ENCODE measurements at regions not wholly inside any gene's neighbourhood (a gene's known extent, or its start where the extent isn't known, plus 50 kb on each side); places are given as distances from the start of the nearest gene placed in this dataset.

DNA sequence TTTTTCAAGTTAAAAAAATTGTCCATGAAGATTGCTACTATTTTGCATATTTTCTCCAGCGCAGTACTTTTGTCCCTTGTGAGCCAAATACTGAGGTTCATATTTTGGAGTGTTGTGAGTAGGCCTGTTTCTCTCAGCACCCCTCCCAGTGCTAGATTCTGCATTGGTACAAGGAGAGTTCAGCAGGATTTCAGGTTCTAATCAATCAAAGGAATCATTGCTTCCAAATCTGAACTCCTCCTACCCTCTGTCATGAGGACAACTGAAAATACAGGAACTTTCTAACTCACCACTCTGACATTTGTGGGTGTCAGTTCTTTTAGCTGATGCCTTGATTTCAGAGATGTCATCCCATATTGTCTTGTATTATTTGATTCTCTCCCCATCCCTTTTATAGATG, 299.9 kb downstream of the FZD1 start:
- Histone ChIP-seq H3K9me1 (ENCODE audit: control insufficient read depth, insufficient read depth, low read length) (no peaks in the 10 kb centered on the region), H3K27ac (ENCODE audit: extremely low read depth, low read depth, low read length) (no peak overlapping the region), H3K4me2 (ENCODE audit: insufficient read depth, low read length) (no peak overlapping the region), H3K9ac (ENCODE audit: insufficient read depth in 1 of 2, low read depth in 2 of 2, low read length in 2 of 2) (no peak overlapping the region), H3K79me2 (ENCODE audit: control insufficient read depth, insufficient read depth, low read length) (no peaks in the 10 kb centered on the region), H3K36me3 (ENCODE audit: control insufficient read depth, insufficient read depth, low read length) (no peaks in the 10 kb centered on the region), H3K27me3 (ENCODE audit: control insufficient read depth in 2 of 2, insufficient read depth in 2 of 2, low read length in 2 of 2) (peaks cover 0 to 14% of the 10 kb centered on the region in 2 experiments; a peak in 2 of 5 replicates), H3K9me3 (replicated peaks; ENCODE audit: control insufficient read depth, insufficient read depth, low read depth, low read length) (no peaks in the 10 kb centered on the region), H3K4me3 (no peak overlapping the region), H4K20me1 (replicated peaks; ENCODE audit: control insufficient read depth, insufficient read depth, low read length) (no peaks in the 10 kb centered on the region), H3K4me1 (replicated peaks in 1 of 2; ENCODE audit: control insufficient read depth in 2 of 2, insufficient read depth in 2 of 2, low read length in 2 of 2) (no peaks in the 10 kb centered on the region), H2AFZ (ENCODE audit: low read depth, low read length) (no peak overlapping the region)
- POLR2A ChIA-PET, result interaction anchor here (0.6 to 1.2 kb wide), 2 partner anchors 9 to 806 kb away, joined by 3 read pairs; no protein-coding TSS in a partner anchor
- TF ChIP-seq NFIC (IDR thresholded peaks at IDR 0.05) (no peak), AFF4 (CRISPR knock-in tag; IDR thresholded peaks at IDR 0.05) (no peak), MIER1 (IDR thresholded peaks at IDR 0.05; ENCODE audit: low read depth) (no peak), HNRNPK (IDR thresholded peaks at IDR 0.05; ENCODE audit: low read depth, low read length, poor library complexity, severe bottlenecking) (no peak), EP400 (IDR thresholded peaks at IDR 0.05) (no peak), SREBF2 (CRISPR knock-in tag; IDR thresholded peaks at IDR 0.05) (no peak), FIP1L1 (IDR thresholded peaks at IDR 0.05; ENCODE audit: low read depth, low read length, poor library complexity, severe bottlenecking) (no peak), ILF3 (IDR thresholded peaks at IDR 0.05; ENCODE audit: borderline replicate concordance) (no peak), SLC30A9 (CRISPR knock-in tag; IDR thresholded peaks at IDR 0.05) (no peak), NEUROD1 (IDR thresholded peaks at IDR 0.05; ENCODE audit: borderline replicate concordance, low read depth, low read length, partially characterized antibody) (no peak), NR0B1 (IDR thresholded peaks at IDR 0.05; ENCODE audit: partially characterized antibody) (no peak)
- TF ChIP-seq, protein P1, sequence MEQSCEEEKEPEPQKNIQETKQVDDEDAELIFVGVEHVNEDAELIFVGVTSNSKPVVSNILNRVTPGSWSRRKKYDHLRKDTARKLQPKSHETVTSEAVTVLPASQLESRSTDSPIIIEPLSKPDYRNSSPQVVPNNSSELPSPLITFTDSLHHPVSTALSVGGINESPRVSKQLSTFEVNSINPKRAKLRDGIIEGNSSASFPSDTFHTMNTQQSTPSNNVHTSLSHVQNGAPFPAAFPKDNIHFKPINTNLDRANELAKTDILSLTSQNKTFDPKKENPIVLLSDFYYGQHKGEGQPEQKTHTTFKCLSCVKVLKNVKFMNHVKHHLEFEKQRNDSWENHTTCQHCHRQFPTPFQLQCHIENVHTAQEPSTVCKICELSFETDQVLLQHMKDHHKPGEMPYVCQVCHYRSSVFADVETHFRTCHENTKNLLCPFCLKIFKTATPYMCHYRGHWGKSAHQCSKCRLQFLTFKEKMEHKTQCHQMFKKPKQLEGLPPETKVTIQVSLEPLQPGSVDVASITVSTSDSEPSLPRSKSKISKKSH (CRISPR knock-in tag; IDR thresholded peaks at IDR 0.05), result no peak
- in situ Hi-C loops (cut with MboI) (no loop called here), intact Hi-C loops (cut with micrococcal nuclease) (no loop called here)
- 17% methylated on average over 1 of the region's 1 CpG for whole genome bisulfite sequencing (ENCODE audit: insufficient coverage, low coverage, missing lambda C conversion rate)
- no peak for ATAC-seq
- DNase-seq (ENCODE audit: extremely low read depth in 1 of 4, low spot score in 3 of 4), result no peak
- CTCF ChIA-PET (ENCODE audit: low intra/inter-chr PET ratio), result no interaction called here
- no TSS peak for BruUV-seq (replicated peaks)
- no peak for FAIRE-seq
